HG03571 (cell line): ENCODE measurements at regions not wholly inside any gene's neighbourhood (a gene's known extent, or its start where the extent isn't known, plus 50 kb on each side); places are given as distances from the start of the nearest gene placed in this dataset.
A peak's percentile ranks its signal among the peaks of the same experiment; 100 is the strongest.
"Not testable (repeated sequence)": the region's sequence is repeated elsewhere in the genome, so short reads cannot be mapped to it uniquely, and the experiment has no call there.

Source experiments
- ATAC-seq: cut with Tn5 transposase; IDR thresholded peaks from one replicate; pipeline ENCODE4 v1.9.1; 2021; ENCODE audit not compliant: unreplicated experiment

DNA sequence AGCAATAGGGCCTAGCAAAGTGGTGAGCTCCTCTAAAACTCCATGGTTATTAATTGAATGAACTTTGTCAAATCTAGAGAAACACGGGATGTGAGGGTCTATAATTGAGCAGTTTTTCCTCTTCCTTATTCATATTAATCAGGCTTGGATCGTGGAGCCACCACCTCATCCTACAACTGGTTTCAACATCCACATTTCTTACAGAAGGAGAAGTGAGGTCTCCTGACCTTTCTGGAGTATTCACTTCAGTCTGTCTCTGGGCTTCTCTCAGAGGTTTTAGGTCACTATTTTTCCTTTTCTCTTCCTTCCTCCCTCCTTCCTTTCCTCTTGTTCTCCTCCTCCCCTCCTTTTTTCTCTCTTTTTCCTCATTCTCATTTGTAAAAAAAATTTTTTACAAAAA is 177.3 kb upstream of the ACTBL2 start:
- ATAC-seq, result no peak

DNA sequence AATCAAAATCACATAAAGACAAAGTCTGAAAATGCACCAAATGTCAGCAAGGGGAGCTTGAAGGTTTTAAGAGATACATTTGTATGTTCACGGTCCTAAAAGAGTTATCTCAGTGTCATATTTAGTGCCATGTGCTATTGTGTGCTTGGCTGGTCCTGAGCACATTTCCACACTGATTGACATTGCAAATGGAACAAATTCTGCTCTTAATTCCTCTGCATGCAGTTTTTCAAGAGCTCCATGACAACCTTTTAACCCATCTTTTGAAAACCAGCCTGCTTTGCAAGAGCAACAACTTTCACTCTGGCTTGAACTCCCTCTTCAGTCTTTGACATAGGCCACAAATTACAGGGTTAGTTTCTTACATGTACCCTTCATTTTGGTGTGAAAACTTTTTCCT is 175.4 kb upstream of the ACTBL2 start:
- ATAC-seq, result no peak

DNA sequence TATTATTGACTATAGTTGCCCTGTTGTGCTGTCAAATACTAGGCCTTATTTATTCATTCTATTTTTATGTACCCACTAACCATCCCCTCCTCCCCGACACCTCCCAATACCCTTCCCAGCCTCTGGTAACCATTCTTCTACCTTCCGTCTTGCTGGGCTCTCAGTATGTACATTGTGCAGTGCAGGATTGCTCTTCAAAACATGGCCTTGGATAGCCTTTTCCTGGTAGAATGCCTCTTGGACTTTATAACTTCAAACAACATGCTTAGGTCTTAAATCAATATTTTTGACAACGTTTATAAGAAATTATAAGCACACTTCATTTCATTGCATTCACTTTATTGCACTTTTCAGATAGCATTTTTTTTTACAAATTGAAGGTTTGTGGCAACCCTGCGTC is 172.6 kb upstream of the ACTBL2 start:
- no peak for ATAC-seq

DNA sequence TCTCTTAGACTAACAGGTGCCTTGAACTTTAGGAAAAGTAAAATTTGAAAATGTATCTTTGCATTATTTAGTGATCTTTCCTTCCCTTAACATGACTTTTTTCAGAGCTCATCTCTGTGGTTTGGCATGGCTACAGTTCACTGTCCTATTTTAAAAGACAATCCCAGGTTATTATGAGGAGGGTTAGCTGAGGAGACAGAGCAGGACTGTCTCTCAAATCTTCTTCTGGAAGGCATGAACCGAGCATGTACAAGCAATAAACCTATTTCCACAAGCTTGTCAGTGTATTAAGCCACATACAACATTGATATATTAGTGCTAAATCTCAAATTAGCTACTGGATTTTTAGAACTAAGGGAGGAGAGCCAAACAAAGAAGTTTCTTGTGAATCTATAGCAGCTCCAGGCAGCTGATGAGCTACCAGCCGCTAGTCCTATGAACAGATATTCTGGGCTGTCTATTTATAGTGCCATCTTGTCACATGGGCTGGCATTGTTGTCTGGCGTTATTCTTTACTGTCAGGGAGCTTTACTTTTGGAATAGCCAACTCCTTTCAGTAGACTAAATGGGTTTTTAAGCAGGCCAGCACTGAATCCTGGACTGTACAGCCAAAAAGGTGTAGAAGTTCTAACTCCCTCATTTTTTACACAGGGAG is 171.2 kb upstream of the ACTBL2 start:
- no peak for ATAC-seq

DNA sequence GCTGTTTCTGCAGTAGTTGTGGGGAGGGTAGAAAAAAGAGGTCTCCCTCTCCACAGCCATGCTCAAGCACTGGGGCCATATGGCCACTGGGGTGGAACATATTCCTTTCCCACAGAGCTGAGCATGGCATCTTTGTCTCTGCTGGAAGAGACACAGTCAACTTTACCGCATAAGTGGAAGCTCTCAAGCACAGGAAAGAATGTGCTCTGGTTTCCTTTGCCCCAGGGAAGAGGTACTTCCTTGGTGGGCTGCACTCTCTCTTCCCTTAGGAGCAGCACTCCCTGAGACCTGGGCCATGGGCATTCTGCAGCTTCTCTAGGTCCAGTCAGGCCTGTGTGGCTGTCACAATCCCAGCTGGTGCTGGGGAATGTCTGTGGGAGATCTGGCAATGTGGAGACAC is 168.5 kb upstream of the ACTBL2 start:
- ATAC-seq, result no peak

DNA sequence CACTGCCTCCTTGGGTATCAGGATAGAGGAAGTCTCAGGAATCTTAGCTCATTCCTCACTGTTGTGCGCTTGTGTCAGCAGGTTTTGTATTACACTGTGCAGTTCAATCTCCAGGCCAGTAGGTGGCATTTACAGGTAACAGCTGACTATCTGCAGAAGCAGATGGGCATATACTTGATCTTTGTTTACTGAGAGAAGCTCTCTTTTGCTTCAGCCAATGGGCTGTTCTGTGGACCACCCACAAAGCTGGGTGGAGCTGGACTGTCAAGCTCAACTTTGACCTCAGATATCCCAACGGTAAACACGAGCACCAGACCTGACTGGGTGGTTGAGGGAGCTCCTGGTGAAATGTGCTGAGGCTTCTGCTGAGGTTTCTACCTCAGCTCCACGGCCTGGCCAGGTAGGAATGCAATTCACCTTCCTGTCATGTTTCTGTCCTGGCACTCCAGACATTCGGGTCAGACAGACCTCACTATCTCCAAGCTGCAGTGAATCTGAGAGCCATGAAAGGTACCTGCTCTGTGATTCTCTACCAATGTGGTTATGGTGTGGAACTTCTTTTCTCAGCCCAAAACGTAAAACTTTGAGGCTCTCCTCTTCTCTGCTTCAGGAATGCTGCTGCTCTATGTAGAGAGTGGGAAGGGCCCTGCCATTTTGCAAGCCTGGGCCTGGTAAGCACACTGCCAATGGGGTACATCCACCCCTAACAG is 167.9 kb upstream of the ACTBL2 start:
- ATAC-seq, result peak; percentile 94

DNA sequence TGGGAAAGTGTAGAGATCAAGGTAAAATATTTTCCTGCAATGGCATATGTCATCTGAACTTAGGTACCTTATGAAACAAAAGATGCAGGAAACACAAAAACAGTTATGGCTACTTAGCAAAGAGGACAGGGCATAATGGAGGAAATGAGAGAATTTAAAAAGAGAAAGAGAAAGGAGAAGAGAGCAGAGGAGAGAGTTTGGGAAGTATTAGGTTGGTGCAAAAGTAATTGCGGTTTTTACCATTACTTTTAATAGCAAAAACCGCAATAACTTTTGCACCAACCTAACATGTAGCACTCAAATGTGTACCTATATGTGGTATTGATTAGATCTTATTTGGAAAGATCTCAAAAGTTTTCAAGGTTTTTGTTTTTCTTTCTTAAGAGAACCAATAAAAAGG is 160.1 kb upstream of the ACTBL2 start:
- no peak for ATAC-seq

DNA sequence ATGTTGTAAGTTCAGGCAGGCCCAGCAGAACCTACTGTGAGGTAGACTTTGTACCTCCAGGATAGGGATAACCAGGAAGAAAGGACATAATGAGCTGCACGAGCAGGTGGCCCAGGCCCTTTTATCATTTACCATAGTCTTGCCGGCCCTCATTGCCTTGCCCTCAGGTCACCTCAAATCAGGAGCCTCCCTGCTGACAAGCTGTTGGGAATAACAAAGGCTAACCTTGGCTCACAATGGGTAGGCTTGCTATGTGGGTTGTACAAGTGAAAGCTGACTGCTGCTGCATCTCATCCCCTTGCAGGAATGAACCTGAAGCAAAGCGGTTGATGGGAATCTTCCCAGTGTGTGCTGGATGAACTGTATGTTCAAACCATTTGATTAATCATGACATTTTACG is 159.5 kb upstream of the ACTBL2 start:
- ATAC-seq, result no peak

DNA sequence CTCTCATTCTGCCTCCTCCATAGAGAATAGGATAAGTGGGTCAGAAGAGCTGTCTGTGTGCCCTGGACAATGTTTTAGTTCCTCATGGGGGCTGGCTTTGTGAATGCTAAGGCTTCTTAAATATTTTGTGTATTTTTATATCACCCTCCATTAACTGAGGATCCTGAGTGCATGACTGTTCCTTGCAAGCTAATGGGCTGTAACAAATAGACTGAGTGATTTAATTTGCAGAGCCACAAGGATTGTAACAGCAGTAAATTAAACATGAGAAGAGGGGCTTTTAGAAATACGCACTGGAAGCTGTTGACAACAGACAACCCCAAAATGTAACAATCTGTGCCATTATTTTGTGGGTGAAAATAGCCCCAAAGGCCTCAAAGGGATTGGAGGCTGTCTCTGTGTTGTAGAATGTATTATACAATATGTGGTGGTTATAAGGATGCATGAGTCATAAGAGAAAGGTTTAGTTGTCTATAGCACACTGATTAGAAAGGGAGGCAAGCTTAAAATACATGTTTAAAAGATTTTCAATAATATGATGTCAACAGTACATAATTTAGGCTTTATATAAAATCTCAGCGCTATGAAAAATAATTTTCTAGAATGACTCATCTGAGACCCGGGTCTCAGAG is 152.7 kb upstream of the ACTBL2 start:
- no peak for ATAC-seq

DNA sequence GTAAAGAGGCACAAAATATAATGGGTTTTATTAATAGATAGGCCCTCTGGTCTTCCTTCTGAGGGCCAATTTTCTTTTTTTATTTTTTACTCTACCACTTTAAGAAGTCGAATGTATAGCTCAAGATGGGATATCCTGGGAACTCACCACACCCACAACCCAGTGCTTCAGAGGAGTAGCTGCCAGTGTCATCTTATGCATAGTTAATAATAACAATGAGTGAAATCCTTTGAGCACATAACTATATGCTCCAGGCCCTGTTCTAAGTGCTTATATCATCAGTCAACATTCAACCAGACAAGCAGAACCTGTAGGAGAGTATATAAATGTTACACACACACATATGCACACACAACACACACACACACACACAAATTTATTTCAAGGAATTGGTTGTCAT is 150.3 kb upstream of the ACTBL2 start:
- no peak for ATAC-seq

DNA sequence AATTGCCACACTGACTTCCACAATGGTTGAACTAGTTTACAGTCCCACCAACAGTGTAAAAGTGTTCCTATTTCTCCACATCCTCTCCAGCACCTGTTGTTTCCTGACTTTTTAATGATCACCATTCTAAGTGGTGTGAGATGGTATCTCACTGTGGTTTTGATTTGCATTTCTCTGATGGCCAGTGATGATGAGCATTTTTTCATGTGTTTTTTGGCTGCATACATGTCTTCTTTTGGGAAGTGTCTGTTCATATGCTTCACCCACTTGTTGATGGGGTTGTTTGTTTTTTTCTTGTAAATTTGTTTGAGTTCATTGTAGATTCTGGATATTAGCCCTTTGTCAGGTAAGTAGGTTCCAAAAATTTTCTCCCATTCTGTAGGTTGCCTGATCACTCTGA is 148.5 kb upstream of the ACTBL2 start:
- ATAC-seq, result not testable (repeated sequence)

DNA sequence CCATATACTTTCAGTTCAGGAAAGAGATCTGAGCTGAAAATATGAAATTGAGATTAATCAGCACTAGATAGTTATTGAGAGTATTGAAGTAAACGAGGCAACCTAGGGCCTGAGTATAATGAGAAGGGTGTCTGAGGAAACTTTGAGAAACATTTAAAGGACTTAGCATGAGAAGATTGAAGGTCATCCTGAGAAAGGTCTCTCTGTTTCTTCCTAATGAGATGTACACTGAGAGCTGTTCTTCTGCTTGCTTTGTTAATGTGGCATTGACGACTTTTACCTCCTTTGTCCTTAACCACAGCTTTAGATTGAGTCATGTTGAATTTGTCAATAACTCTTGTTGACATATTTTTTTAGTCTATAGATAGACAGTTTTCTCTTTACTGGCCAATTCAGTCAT is 145.1 kb upstream of the ACTBL2 start:
- ATAC-seq, result no peak

DNA sequence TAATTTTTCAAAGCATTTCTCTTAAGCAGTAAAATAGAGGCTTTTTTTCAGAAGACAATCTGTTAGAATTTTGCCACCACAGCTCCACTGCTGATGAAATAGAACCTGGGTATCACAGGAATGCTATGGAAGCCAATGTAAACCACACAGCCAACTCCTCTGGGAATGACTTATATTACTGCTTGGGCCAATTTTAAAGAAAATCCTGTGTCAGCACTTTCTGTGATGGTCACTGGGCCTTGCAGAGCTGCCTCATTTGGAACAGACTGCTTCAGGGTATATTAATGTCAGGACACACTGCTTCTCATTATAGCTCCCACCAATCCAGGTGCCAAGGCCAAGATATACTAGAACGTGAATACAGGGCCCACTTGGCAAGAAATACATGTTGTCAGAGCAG is 144.1 kb upstream of the ACTBL2 start:
- no peak for ATAC-seq

DNA sequence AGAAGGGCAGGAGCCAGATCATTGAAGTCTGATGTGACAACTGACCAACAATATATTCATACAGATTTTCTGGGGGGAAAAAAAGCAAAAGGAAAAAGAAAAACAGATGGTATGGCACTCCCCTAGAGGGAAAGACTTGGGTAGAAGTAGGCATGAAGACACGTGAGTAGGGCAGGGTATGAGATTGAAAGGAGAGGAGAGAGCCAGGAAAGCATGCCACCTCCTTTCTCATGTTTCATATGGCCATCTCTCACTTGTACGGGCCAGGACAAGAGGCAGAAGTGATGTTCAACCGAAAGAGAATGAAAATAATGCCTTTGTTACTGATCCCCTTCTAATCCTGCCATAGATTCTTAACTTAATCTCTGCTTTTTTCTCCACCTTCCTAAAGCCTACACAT is 139.0 kb upstream of the ACTBL2 start:
- ATAC-seq, result no peak

DNA sequence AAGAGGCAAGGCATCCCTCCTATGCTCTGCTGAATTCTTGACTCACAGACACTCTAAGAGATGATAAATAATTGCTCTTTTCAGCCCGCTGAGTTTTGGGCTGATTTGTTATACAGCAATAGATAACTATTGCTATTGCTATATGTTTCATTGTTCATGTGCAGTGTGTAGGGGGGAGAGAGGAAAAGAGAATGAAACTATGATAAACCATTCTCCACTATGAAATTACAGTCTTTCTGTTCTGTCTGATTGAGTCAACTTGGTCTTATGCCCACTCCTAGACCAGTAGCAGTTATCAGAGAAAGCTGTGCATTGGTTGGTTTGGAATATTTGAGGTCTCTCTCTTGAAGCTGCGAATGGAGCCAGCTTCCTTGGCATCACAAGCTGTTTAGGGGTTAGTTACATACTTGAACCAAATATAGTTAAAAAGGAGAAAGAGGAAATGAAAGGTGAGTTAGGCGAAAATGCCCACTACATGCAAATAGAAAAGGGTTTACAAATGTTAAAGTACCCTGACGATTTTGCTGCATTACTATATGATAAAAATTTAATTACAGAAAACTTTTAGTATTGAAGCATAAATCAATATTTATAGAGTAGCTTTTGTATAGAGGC is 136.3 kb upstream of the ACTBL2 start:
- no peak for ATAC-seq

DNA sequence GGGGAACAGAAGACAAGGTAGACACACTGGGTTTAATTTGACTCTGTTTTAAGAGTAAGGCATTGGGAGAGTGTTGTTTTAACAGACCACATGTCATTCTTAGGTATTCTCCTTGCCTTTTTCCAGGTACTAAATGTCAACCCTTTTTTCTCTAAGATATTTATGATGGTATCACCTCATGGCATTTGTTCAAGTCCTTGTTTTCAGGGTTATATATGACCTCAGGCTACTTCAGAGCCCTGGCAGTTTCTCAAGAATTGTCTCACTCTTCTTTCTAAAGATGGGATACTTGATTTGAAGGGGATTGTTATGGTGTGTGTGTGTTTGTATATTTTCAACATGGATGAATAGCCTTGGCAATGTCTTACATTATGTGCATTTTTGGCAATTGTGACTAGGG is 131.1 kb upstream of the ACTBL2 start:
- ATAC-seq, result no peak

DNA sequence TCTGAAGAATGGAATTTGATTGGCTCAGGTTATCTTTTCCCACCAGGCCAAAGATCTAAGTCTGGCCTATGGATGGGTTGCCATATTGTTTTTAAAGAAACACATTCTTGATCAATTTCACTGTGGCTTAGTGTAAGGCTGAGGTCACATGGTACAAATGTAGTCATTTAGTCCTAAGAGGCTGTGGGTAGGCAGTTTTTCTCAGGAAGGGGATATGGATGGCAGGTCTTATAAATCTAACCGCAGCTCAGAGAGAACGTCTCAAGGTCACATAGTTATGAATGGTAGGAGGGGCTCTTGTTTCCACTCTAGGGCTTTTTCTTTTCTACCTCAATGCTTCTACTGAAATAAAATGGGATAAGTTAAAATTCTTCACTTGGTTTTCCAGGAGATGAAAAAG is 128.6 kb upstream of the ACTBL2 start:
- no peak for ATAC-seq

DNA sequence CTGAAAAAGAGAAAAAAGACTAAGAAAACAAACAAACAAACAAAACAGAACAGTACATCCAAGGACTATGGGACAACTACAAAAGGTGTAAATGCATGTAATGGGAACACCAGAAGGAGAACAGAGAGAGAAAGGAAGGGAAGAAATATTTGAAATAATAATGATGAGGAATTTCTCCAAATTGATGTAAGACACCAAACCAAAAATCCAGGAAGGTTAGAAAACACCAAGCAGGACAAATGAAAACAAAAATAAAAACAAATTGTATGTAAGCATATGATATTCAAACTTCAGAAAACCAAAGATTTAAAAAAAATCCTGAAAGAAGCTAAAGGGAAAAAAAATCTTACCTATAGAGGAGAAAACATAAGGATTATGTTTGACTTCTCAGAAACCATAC is 125.9 kb upstream of the ACTBL2 start:
- ATAC-seq, result no peak

DNA sequence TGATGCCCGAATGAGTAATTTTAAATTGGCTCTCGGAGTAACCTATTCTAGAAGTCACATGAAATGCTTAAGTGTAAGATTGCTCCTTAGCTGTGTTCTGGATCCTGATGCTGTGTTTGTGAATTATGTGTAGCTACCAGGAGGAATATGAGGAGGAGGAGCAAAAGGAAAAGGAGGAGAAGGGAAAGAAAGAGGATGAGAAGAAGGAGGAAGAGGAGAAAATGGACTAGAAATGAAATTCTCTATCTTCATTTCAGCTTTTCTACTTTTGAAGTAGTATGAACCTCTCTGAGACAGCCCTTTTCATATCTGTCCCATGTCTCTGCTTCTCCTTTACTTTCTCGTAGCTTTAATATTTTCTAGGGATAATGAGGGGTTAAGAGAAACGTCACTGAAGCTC is 119.4 kb upstream of the ACTBL2 start:
- ATAC-seq, result no peak

DNA sequence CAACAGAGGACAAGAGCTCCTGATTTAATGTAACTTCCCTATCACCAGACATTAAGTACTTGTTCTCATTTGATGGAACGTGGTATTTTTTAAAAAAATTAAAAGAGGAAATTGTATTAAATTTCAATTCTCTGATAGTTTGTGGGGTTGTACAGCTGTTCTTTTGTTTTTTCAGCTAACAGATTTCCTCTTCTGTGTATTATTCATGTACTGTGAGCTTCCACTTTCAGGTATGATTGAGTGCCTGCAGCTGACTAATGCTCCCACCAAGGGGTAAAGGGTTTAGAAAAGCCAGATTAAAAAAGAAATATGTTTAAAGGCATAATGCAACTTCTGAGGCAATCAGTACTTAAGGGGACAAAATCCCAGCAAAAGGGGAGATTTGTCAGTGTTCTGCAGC is 117.7 kb upstream of the ACTBL2 start:
- no peak for ATAC-seq

DNA sequence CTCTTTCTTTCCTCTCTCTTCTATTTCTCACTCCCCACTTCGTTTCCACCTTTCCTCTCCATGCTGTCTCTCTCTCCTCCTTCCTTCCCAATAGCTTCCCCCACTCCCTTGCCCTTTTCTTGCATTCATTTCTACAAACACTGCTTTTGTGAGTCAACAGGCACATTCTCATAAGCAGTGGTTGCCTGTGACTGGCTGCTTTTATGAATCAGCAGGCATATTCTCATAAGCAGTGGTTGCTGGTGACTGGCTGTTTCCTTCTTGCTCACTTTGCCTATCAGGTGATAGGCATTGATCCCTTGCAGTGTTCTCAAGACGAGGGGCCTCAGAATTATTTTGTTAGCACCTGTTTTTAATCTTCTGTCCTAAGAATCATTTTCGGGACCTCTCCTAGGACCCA is 116.1 kb upstream of the ACTBL2 start:
- ATAC-seq, result no peak

DNA sequence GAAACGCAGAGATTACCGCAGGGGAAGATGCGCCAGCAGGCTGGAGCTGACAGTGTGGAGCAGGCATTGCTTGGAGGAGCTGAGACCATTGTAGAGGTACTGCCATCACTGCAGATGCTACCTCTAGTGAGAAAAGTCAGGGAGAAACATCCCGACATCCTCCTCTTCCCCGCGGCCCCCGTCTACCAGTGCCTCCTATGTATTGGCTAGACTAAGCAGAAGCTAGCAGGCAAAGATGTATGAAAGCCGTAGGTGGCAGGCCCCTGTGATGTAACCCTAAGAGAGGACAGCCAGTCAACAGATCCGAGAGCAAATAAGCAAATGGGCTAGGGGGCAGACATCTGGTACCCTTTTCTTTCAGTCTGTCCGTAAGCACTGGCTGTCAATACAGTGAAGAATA is 115.5 kb upstream of the ACTBL2 start:
- no peak for ATAC-seq
